Posterior vena cava (tissue), 2 donors: ENCODE measurements at regions not wholly inside any gene's neighbourhood (a gene's known extent, or its start where the extent isn't known, plus 50 kb on each side); places are given as distances from the start of the nearest gene placed in this dataset.

Experiments
- DNase-seq: peaks from one replicate; pipeline ENCODE4 v3.0.0-alpha.2; 2020; ENCODE audit warnings: low spot score
- intact Hi-C, 2 donors: fragments of 100-400 bp; cut with DNase I; formaldehyde crosslinking; loops; one replicate each; pipeline versions ENCODE4 v1.14.1 to v1.14.2; 2022 to 2023
- donor health status: DM: yes; HTN: yes; CAD: no.
- donor health status: DM: yes; HTN: yes; CAD: no.

DNA sequence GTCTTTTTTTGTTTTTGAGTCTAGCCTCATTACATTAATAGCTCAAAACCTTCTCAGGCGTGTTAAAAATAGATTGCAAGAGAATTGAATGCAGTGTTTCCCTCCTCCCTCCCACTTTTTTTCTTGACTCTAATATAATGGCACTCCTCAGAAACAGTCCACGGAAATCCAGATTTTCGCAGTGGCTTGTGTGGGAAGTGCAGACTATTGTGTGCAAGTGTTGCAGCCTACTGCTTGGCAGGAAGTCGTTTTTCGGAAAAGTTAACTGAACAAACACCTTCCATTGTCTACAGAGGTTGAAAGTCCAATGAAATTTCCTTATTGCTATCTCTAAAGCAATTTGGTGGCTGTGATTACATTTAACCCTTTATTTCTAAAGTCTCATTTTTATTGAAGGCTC is 147.9 kb upstream of the E2F7 start:
- intact Hi-C loops, result no loop called here
- DNase-seq, result no peak

- DNase-seq, result no peak
- intact Hi-C loops, result no loop called here
Measured at GRCh38 chr12:77210724-77211123, 145.4 kb upstream of the E2F7 start.

GRCh38 chr12:77204083-77204482 is 138.7 kb upstream of the E2F7 start:
- no peak for DNase-seq
- intact Hi-C loops, result no loop called here

DNA sequence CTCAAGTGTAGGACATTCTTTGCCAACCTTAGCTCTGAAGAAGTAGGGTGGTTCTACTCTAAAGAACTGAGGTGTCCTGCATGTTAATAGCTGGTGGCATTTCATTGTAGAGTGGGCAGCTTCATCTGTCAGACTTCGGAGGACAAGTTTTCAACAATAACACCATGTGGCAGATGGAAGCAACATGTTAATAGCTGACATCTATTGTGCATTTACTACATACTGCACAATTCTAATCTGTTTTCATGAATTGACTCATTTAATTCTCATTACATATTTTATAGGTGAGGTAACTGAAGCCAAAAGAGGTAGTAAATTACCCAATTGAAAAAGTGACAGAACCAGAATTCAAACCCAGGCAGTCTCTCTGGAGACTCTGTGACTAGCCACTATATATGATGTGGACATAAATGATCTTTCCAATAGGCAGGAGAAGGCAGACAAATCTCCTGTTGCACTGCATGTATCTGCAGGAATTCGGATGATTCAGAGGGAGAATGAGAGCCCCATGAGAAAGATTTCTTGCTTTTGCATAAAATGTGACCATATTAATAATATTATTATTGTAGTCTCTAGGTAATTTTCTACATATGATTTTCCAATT is 137.2 kb upstream of the E2F7 start:
- intact Hi-C loops, result no loop called here
- no peak for DNase-seq

- intact Hi-C loops, result no loop called here
Measured at GRCh38 chr12:77189901-77190416, 124.6 kb upstream of the E2F7 start.

DNA sequence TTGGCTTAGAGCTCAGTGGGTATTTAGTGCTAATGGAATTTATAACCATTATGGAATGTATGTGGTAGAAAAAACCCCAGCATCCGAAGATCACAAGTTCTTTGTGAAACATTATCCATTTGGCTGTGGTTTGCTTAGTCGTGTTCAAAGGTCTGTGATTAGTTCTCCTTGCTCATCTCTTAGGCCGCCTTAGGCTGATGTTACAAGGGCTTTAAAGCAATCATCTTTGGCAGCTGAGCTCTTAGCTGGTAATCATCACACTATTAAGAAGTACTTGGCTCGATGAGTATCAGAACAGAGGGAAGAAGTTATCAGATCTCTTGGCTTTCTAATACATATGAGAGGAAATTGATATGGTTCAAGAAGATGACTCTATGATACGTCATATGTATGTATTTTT is 124.1 kb upstream of the E2F7 start:
- no peak for DNase-seq
- intact Hi-C loops, result no loop called here

More at GRCh38 chr12:77189901-77190416, 124.6 kb upstream of the E2F7 start:
- no peak for DNase-seq

GRCh38 chr12:77179515-77179914 is 114.1 kb upstream of the E2F7 start:
- intact Hi-C loops, result no loop called here
- DNase-seq, result no peak

DNA sequence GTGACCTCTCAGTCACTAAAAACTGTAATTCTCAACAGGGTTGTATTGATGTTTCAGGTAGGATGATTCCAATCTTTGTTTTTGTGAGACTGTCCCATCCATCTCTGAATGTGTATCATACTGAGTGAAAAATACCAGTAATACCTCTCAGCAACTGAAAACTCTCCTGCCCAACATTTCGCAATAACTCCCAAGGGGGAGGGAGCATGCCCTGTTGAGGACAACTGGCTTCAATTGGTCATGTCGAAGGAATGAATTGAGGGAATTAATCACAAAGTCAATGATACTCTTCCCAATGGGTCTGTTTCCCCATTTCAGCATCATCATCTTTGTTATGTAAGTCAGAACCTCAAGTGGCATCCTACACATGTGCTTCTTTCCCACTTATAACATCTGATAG is 102.4 kb upstream of the E2F7 start:
- DNase-seq, result no peak
- intact Hi-C loops, result no loop called here

- DNase-seq, result no peak
- intact Hi-C loops, result no loop called here
Measured at GRCh38 chr12:77166696-77167095, 101.3 kb upstream of the E2F7 start.

- no peak for DNase-seq
- intact Hi-C loops, result no loop called here
Measured at GRCh38 chr12:77163074-77164038, 98.0 kb upstream of the E2F7 start.

DNA sequence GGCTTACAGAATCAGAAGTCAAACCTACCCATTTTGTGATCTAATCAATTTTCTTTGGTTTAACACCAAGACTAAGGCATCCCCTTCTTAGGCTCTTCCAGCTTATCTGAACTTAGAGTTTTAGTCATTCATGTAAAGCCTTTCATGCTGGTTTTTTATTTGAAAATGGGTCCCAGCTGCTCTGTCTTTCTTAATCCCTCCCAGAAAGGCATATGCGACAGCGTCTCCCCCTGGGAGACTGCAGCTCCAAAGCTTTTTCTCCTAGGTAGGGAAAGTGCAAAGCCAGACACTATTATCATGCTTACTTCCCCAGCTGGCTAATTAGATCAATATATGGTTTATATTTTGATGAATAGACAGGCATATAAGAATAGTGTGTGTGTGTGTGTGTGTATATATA is 96.6 kb upstream of the E2F7 start:
- intact Hi-C loops, result no loop called here
- DNase-seq, result no peak

DNA sequence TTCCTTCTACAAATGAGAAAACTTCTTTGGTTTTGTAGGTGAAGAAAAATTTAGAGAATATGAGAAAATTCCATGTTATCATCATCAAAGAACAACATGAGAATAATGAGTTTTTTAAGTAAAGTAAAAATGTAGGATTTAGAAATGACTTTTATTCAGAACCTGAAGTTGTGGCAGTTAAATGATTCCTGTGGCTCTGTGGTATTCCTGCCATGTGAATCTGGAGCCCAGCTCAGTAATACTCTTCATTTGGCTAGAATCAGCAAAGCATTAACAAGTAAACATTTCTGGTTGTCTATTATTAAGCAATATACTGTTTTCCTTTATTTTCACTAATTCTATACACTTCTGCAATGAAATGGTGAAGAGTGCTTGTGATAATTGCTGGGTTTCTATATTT is 95.6 kb upstream of the E2F7 start:
- intact Hi-C loops, result no loop called here

GRCh38 chr12:77153706-77154105 is 88.3 kb upstream of the E2F7 start:
- no peak for DNase-seq
- intact Hi-C loops, result no loop called here

More for the DNA sequence above, 95.6 kb upstream of the E2F7 start:
- DNase-seq, result no peak

GRCh38 chr12:77152623-77153193 is 87.3 kb upstream of the E2F7 start:
- no peak for DNase-seq
- intact Hi-C loops, result no loop called here

DNA sequence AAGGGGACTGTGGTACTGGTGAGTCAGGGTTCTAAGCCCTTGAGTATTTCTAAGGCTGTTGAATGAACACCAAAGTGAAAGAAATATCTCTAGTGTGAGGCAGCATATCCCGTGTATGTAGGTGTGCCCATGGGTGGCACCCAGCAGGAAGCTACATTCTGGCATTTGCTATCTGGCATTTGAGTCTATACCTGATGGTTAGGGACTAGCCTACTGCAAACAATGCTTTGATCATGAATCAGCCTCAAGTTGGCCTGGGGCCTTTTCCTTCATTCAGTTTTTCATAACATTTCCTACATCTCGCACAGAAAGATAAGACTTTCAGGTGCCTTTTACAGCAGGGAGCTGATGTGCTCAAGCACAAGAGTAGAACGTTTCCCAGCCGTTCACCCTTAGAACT is 85.7 kb upstream of the E2F7 start:
- intact Hi-C loops, result no loop called here
- DNase-seq, result no peak

DNA sequence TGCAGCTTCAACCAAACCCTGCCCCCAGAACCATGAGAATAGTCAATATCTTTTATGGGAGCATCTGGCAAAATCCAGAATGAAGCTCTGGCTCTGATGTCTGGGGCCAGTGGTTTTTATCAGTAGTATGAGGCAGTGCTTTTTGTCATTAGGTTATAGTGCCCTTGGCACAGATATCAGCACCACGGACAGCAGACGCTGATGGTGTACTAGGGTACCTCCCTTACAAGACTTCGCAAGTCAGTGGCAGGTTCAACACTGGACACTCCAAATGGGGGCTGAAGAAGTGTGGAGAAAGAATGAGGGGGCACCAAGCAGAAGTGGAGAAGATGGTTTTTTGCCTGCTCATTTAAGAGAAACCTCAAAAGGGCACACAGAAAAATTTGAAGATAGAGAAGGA is 68.2 kb upstream of the E2F7 start:
- intact Hi-C loops, result no loop called here
- peak; percentile 71 for DNase-seq

DNA sequence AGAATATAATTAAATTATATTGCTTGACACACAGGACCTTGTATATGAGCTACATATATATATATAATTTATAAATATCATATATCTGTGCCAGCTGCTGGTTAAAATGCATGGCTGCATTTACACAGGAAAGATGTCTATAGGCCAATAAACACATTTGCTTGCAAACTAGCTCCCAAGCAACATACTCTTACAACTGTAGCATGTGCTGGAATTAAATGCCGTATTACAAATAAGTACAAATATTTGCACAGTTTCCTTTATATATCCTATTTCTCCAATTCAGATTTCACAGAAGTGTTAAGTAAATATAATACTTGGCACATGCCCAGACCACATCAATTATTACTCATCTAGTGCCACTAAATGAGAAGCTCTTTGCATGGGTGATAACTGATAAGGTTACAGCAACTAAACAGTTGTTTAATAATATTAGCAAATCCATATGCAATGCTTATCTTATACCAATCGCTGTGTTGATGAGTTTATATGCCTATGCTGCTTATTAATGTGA is 66.7 kb upstream of the E2F7 start:
- intact Hi-C loops, result no loop called here
- no peak for DNase-seq

DNA sequence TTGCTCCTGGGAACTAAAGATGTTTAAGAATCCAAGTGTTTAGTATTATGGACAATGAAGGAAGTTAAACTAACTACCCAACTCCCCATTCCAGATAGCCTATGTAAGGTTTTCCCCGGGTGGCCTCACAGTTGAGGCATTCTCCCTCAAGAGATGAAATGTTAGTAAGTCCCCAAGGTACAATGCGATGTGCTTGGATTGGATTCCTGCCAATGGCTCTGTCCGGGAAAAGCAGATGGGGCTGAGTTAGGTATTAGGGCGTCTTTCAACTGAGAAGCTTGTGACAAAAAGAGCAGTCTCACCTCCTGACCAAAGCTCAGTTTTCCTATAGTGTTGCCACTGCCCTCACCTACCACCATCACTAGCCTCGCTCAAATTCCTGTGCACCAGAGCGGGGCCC is 64.8 kb upstream of the E2F7 start:
- DNase-seq, result no peak
- intact Hi-C loops, result no loop called here

DNA sequence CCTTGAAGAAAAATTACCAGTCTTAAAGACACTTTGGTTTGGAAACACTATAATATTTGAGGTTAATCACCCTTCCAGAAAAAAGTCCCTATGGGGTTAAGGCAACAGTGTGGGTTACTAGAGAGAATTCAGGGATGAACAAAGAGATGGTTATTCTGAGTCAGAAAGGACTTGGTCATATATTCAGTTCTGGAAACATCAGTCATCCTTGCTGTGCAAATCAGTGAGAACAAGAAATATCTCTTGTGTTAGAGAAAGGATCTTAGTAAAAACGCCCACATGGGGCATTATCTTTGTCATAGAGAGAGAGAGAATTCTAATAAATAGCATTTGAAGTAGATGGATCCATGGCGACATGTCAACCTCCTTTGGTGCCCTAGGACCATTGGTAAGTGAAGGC is 59.4 kb upstream of the E2F7 start:
- no peak for DNase-seq
- intact Hi-C loops, result no loop called here

DNA sequence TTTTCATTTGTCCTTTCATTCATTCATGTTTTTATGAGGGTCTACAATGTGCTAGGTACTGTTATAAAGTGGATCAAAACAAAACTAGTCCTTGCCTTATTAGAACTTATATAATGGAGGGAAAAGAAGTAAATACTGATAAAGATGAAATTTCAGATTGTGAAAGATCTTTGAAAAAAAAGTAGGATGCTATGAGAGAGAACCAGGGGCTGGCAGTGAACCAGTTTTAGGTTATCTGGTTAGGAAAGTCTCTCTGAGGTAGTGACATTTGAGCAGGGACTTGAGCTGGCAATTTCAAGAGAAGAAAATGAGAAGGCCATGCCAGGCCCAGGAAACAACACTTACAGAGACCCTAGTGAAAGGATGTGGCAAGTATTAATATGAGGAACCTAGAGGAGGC is 57.3 kb upstream of the E2F7 start:
- intact Hi-C loops, result no loop called here
- DNase-seq, result no peak
